HG03521 (cell line): ENCODE measurements at regions not wholly inside any gene's neighbourhood (a gene's known extent, or its start where the extent isn't known, plus 50 kb on each side); places are given as distances from the start of the nearest gene placed in this dataset.
"Not testable (repeated sequence)": the region's sequence is repeated elsewhere in the genome, so short reads cannot be mapped to it uniquely, and the experiment has no call there.

Experiments
- ATAC-seq: cut with Tn5 transposase; IDR thresholded peaks from one replicate; pipeline ENCODE4 v1.9.1; 2021; ENCODE audit warnings: mild to moderate bottlenecking, moderate library complexity; ENCODE audit not compliant: unreplicated experiment

- ATAC-seq: no peak
These were observed 562.1 kb downstream of the DACH1 start for GRCh38 chr13:71304861-71305260.

- no peak for ATAC-seq
These were observed 563.9 kb downstream of the DACH1 start for GRCh38 chr13:71303144-71303543.

GRCh38 chr13:71300602-71301001, 566.4 kb downstream of the DACH1 start:
- no peak for ATAC-seq

DNA sequence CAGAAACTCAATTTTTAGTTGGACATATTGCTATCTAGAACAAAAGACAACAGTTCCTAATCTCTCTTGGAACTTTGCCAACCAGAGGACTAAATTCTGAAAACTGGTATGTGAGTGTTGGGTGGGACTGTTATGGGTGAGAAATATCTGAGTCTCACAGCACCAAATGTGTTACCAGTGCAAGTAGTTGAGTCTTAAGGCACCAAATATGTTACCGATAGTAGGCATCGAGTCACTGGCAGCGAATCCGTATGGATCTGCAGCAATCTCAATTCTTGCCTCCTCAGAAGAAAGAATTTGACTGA, 575.2 kb downstream of the DACH1 start:
- no peak for ATAC-seq

DNA sequence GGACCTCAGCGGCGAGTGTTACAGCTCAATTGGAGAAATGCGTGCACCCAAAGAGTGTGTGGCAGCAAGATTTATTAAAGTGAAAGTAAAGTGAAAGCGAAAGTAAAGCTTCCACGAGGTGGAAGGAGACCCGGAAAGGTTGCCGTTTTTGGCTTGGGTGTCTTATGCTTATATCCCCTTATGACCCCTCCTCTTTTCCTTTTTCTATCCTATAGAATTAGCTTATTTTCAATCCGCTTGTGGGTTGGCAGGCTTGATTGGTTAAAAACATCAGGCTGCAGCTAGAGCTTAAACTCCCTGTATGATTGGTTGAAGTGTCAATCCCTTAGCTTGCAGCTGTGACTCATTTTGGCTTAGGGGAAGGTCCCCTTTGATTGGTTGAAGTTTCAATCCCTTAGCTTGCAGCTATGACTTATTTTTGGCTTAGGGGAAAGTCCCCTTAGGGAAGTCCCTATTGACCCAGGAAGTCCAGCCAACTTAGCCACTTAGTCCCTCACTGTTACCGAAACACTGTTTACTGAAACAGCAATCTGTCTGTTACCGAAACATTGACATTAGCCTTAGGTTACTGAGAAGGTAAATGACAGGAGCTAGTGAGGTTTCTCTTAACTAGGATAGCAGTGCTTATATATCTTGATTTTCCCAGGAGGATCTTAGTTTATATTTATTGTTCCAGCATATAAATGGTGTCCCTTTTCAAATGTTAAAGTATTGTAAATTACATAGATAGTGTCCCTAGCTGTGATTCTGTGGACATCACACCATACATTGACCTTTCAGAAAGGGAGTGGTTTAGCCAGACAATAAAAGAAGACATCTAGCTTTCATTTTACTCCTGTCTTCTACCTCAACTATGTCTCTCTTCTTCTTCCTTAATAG, 575.8 kb downstream of the DACH1 start:
- ATAC-seq: peak; percentile 87

DNA sequence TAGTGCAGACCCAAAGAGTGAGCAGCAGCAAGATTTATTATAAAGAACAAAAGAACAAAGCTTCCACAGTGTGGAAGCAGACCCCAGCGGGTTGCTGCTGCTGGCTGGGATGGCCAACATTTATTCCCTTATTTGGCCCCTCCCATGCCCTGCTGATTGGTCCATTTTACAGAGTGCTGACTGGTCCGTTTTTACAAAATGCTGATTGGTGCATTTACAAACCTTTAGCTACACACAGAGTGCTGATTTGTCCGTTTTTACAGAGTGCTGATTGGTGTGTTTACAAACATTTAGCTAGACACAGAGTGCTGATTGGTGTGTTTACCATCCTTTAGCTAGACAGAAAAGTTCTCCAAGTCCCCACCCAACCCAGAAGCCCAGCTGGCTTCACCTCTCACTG, 577.0 kb downstream of the DACH1 start:
- not testable (repeated sequence) for ATAC-seq

- no peak for ATAC-seq
These were observed 581.3 kb downstream of the DACH1 start for GRCh38 chr13:71285700-71286099.

DNA sequence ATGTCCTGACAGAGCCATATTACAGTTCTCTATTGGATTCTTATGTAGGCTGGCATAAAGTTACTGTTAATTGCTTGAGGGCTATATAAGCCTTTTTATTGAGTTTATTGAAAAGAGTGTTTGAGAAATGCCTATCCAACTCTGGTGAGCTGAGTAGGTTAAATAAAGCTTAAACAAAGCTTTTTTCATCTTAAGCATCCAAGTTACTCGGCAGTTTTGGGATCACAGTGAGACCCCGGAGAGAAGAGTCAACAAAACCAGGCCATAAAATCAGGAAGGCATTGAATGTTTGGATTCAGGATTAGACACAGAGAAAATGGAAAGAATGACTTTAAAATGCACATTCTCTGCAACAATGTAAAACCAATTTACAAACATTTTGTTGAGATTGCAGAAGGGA, 588.5 kb downstream of the DACH1 start:
- ATAC-seq: no peak

DNA sequence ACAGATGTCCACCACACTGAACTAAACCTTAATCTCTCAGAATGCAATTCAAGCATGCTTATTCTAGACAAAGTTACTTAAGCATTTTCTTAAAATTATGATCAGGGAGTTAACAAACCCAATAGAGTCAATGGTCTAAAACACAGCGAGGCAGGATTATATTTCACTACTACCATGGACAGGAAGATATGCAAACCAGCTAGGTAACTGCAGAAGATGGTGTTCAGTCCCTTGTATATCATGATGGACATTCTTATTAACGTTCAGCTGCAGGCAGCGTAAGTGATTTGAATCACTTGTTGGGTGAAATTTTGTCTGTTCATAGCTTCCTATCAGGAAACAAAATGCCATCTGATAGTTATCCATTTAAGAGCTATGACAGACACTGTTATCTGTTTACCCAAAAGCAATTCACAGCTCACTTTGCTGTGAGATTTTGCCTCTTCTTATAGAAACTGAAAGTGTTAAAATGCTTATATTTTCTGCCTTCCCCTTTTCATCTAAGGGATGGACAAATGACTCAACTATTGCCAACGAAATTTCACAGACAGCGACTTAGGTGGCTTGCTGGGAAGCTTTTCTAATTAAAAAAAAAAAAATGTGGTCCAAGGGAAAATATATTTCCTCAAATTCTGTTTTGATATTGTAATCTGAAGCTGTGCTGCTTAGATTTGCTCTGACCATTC, 591.9 kb downstream of the DACH1 start:
- peak; percentile 94 for ATAC-seq

GRCh38 chr13:71261256-71261655, 605.7 kb downstream of the DACH1 start:
- ATAC-seq: no peak

- ATAC-seq: no peak
These were observed 606.8 kb downstream of the DACH1 start for GRCh38 chr13:71260246-71260645.

- no peak for ATAC-seq
These were observed 611.4 kb downstream of the DACH1 start for GRCh38 chr13:71255633-71256032.

DNA sequence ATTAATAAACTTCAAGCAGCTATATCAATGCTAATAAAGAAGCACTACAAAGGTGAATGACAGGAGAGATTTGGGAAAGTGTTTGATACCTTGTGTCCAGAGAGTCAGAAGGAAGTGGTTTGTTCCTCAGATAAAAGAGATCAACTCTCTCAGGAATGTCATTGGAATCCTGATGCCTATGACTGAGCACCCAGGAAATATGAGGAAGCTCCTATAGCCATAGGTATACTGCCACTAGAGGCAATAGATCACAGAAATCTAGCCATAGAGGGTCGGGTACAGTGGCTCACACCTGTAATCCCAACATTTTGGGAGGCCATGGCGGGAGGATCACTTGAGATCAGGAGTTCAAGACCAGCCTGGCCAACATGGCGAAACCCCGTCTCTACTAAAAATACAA, 612.6 kb downstream of the DACH1 start:
- no peak for ATAC-seq

- ATAC-seq: no peak
These were observed 614.8 kb downstream of the DACH1 start for GRCh38 chr13:71252184-71252704.

DNA sequence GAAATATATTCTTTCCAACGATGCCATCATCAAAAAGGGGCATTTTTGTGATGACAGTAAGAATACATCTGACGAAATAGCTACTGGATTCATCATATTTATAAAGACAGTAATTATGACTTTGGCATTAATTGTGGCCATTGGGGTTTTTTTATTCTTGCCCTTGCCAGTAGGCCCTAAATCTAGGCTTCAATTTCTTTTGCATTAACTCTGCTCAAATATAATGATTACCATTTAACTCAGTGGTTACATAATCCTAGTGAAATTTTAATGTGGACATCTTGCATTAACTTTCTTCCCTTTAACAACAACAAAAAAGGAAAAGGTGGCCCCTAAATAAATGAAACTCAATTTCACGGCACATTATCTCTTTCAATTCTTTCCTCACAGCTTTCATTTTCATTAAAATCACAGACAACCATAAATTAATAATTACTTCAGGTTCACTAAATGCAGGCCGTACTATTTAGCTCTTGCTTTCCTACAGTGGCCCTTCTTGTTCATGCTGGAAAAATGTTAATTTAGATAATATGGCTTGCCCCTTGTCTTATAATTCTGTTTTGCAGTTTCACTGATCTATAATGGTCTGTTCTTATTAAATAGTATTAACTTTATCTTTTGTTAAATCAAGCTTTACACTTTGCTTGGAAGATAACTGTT, 615.6 kb downstream of the DACH1 start:
- ATAC-seq: no peak

DNA sequence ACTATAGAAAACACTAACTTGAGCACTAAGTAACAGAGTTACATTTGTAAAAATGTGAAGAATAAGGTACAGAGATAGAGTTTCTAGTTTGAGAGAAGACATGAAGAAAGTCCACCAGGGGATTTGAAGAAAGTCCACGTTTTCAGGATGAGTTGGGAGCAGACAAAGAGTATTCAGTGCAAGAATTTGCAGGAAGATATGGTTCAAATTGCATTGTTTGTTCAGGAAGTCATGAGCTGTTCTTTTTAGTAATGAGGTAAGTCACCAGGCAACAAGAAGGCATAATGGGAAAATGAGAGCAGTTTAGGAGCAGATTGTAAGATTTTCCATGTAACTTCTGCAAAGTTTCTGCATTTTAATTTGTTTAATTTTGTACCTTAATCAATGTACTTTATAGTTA, 618.0 kb downstream of the DACH1 start:
- no peak for ATAC-seq

DNA sequence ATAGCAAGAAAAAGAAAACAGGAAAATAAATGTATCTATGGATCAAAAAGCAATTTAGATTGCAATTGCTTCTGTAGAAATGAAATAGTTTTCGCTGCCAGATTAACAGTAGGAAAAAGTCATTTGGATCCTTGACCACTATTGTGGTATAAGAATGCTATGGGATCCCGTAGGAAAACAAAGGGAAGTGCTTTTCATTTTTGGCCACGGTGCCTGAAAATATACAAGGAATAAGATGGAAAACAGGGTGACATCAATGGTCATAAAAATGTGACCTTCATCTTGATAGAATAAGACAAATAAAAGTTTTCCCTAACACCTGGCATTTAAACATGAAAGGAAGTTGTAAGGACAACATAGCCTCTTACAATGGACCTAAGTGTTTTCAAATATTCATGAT, 622.8 kb downstream of the DACH1 start:
- ATAC-seq: no peak

DNA sequence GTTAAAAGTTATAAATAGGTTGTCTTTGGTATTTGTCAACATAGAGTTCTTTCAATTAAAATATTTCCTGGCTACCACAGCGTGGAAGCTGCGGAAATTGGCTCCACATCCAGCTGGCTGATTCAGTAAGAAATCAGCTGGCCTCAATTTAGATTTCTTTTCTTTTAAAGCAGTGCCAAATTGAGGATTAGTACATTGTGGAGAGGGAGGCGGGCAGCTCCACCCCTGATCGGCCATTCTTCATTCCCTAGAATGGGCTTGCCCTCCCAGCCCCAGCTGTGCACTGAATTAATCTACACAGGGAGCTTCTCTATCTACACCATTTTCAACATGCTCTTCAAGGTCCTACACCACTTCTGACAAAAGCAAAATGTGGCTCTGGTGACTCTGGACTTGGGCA, 624.8 kb downstream of the DACH1 start:
- ATAC-seq: no peak

DNA sequence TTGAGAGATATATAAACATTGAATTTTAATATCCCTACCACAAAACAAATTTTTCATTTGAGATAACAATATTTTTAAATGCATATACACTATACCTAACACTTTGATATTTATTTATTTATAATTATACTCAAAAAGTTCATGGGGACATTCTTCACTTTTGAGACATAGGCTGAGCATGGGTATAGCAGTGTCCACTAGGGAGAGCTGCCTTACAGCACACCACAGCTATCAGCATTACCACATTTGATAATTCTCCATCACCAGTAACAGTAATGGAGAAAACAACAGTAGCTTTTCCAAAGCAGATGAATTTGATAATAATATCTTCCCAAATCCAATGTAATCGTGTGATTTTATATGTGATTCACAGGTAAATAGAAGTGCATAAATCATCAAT, 626.1 kb downstream of the DACH1 start:
- ATAC-seq: peak; percentile 70

GRCh38 chr13:71237332-71237731, 629.7 kb downstream of the DACH1 start:
- ATAC-seq: no peak

DNA sequence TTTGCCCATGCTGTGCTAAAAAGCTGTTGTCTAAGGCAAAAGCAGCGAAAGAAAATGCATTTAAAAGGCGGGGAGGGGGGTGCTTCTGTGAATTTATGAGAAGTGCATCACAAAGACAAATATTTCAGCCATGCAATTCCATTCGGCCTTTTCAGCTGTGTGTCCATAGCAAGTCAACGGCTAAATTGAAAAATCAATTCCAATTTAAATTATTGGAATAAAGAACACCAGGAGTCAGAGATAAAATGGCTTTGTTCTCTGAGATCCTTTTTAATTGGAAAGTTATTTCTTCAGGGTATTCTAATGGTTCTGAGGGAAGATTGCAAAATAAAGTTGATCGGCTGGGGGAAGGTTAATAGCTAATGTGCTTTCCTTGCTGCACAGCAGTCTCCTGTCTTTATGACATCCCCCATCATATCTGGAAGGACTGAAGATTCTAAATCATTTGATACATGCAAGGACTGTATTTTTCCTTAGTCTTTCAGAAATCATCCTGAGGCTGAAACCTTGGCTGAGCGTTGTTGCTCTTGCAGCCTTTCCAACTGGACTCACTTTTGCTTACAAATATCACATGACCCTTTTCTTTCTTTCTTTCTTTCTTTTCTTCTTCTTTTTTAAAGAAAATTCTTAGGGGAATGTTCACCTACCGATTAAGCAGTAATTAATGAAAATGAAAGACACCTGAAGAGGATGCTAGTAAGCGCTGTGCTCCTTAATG, 647.1 kb downstream of the DACH1 start:
- no peak for ATAC-seq
